ENCODE measurements at regions not wholly inside any gene's neighbourhood (a gene's known extent, or its start where the extent isn't known, plus 50 kb on each side); places are given as distances from the start of the nearest gene placed in this dataset.

DNA sequence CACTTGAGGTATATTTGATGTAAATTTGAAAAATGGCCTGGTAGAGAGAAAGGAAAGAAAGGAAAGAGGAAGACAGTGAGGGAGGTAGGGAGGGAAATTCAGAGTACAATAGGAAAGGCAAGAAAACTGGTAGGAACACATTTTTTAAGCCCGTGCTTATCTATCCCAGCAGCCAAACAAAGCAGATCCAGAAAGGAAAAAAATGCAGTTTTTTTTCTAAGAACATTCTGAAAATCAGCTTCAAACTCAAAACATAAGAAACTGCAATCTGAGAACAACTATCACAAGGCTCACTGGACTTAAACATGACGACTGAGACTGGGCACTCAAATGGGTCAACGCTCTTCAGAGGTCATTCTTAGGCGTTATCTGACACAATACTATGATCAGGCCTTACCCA lies 408.3 kb upstream of the DDI1 start:
- no peak for DNase-seq

DNA sequence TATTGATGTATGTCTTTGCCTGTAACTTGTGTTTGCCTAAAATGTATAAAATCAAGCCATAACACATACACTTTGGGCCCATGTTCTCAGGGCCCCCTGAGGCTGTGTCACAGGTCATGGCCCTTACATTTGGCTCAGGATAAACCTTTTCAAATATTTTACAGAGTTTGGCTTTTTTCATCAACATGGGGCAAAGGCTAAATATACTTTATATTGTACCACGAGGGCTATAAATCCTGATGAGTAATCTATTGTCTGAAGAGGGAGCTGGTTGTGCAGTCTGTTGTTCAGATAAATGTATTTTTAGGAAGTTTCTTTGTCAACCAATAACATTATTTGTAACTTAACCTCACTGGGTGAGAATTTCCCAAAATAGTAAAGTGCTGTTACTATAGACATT lies 404.6 kb upstream of the DDI1 start:
- DNase-seq = no peak

DNA sequence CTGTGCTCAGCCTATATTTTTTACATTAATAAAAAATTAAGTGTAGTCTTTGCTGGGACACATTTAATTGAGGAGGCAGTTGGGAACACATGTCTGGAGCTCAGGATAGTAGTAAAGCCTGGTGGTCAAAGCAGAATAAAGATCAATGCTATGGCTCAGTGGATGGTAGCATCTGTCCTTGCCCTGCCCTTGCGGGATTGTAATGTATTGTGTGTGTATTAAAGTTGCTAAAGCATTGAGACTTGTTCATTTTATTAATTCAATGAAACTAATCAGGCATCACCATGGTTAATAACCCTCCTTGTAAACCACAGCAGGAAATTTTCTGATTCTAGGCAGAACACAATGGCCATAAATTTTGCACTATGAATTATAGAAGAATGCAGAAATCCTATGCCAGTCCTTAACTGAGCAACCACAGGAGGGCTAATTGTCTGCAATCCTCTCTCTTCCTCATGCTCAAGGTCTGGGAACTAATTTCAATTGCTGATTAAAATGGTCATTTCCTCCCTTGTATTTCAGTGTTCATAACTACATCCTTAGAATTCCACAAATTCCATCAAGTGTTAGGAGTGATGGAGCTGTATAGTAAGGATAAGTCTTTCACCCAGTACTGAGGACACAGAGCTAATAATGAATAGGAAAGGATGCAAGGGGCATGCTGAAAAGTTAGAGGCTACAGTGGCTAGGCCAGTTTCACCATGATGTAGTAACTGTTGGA lies 403.2 kb upstream of the DDI1 start:
- DNase-seq = no peak

DNA sequence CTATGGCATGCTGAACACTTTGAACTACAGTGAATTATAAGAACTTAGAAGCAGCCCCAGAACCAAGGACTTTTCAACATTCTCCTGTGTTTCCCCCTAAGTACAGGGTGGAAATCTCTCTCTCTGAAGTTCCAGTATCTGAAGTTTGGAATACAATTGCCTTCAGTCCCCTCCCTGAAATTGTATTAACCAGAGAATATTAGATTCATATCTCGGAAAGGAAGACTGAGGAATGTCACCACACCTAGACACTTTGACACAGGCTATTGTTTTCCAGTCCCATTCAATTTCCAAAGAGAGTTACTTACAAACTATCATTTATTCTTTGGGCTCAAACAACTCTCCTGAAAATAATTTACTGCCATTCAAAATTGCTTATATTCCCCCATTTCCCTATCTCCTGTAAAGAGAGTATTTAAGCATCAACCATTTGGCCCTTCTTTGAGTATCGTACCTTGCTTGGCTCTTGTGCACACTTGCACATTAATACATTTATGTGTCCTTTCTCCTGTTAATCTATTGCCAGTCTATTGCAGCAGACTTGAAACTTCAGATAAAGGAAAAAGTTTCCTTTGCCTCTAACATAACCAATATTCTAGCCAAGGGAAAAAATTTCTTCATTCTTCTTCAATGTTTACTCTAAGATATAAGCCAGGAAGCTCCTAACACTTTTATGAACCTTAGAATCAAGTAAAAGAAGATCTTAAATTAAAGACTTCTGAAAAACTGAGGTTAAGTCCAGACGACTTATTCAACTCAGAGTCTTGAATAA lies 402.4 kb upstream of the DDI1 start:
- DNase-seq = no peak

DNA sequence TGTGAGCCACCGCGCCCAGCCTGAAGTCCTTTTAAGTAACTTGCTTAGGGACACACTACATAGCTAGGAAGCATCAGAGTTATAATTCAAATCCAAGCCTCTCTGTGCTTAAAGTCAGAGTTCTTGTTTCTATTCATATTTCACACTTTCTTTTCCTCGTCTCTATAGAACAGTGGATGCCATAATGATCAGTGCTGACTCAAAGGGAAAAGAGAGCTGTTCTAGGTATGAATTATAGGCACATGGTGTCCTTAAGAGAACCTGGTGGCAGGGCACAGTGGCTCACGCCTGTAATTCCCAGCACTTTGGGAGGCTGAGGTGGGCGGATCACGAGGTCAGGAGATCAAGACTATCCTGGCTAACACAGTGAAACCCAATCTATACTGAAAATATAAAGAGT lies 400.2 kb upstream of the DDI1 start:
- no peak for DNase-seq

GRCh38 chr11:103637295-103637694 lies 399.1 kb upstream of the DDI1 start:
- no peak for DNase-seq

DNA sequence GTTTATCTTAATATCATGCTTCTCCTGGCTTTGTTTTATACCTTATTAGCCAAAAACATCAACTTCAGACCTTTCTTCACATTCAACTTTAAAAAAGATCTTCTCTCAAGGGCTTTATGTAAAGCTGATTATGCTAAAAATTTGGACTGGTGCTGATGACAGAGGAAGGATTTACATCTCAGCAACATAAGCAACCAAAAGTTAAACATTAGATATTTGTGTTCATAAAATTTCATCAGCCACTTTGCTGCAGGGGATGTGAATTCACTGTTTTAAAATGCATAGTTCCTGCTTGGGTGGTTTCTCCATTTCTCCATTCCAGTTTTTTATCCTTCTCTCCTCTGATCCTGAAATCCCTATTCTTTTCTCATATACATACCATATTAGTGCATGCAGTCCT lies 398.6 kb upstream of the DDI1 start:
- no peak for DNase-seq

- DNase-seq = no peak
Observed at GRCh38 chr11:103644676-103645075, 391.8 kb upstream of the DDI1 start.

DNA sequence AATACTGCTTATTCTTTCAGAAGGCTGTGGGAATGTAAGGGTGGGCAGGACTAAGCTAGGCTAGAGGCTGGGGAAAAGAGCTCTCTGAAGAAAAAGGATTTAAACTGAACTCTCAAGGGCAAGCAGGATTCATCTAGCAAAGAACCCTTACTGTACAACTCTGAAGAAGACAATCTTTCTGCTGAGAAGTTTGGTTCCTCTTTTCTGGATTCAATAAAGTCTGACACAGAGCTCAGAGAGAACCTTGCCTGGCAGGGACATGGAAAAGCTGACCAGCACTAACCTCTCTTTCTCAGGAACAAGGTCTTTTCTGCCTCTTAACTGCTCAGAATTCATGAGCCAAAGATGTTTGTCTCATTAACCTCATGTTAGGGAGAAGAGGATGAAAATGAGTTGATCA lies 388.4 kb upstream of the DDI1 start:
- no peak for DNase-seq

DNA sequence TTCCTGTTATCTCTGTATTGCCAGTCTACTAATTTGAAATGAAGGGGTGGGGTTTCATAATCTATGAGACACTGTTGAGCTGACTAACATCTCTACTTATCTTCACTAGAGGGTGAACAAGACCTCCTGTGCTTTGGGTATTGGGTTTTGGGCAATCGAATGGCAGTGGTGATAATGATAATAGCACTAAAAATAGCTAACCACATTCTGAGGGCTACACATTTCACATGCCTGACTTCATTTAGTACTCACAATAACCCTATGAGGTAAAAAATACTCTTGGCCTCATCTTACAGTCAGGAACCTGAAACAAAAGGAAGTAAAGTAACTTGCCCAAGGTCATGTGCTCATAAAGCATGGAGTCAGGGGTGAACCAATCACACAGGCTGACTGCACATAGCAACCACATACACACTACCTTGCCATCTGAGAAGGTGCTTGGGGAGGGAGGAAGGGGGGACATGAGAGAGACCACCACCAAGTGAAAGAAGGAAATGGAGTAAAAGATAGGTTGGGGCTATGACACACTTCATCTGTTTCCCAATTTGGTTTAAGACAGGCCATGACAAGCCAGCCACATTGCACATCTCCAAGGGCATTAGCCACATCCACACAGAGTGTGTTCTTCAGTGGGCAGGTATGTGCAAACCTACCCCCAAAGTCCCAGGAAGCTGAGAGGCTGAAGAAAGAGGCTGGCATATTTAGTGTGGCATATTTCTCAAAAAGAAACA lies 387.6 kb upstream of the DDI1 start:
- no peak for DNase-seq

DNA sequence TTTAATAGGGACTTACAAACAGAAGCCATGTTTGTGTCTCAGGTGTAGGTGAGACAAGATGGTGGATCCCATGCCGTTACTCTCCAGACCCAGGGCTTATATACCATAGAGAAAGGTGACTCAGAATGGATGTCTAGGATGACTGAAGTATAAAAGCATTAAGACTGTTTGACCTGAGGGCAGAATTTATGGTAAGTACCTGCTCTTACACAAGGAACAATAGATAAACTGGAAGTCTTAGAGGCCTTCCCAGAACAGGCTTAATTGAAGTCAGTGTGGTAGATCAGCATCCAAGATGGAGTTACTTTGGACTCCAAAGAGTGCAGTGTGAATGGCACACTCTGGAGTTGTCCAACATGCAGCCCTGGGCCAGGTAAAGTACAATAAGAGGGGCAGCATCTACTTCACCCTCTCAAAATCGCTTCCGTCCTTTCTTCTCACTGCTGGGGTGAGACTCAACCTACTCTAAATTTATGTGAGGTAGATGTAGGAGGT lies 387.0 kb upstream of the DDI1 start:
- DNase-seq = no peak

DNA sequence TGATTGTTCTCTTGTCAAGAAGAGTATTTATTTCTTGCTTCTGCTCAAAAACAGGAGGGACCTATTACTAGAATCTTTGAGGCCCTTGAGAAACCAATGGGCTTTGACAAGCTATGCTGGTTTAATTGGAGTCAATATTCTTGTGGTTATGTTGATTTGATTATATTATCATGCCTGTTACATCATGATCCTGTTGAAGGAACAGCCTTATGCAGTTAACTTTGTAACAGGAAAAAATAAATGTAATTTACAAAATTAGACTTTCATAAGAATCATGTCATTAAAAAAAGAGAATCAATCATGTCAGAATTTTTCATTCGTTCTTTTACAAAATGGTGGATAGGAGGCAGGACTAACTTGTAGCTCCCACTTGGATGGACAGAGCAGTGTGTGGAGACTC lies 386.1 kb upstream of the DDI1 start:
- DNase-seq = no peak

- no peak for DNase-seq
Observed at GRCh38 chr11:103651341-103651998, 385.0 kb upstream of the DDI1 start.

- DNase-seq = no peak
Observed at GRCh38 chr11:103652013-103652412, 384.4 kb upstream of the DDI1 start.

DNA sequence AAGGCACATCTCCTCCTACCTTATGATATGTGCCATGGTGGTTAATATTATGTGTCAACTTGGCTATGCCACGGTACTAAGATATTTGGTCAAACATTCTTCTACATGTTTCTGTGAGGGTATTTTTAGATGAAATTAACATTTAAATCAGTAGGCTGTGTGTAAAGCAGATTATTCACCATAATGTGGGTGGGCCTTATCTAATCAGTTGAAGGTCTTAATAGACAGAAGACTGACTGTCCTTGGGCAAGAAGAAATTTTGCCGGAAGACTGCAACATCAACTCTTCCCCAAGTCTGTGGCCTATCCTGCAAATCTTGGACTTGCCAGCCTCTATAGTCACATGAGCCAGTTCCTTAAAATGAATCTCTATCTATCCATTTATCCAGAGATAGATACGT lies 380.1 kb upstream of the DDI1 start:
- DNase-seq = no peak

GRCh38 chr11:103659206-103659618 lies 377.2 kb upstream of the DDI1 start:
- DNase-seq = no peak

DNA sequence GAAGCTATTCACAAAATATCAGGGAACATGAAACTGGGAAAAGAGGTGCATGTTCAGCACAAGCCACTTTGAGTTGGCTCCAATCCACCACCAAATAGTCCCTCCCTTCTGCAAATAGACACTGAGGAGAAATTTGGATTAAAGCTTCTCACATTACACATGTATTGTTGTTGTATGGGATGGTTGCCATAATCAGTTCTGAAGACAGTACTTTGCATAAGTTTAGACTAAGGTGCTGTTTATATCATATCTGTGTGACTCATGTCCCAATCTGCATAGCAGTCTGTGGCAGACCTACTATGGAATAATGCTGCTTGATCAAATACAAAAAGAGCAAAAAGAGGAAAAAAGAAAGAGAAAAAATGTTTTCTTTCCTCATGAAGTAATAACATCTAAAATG lies 376.7 kb upstream of the DDI1 start:
- no peak for DNase-seq

- no peak for DNase-seq
Observed at GRCh38 chr11:103661185-103661584, 375.3 kb upstream of the DDI1 start.

DNA sequence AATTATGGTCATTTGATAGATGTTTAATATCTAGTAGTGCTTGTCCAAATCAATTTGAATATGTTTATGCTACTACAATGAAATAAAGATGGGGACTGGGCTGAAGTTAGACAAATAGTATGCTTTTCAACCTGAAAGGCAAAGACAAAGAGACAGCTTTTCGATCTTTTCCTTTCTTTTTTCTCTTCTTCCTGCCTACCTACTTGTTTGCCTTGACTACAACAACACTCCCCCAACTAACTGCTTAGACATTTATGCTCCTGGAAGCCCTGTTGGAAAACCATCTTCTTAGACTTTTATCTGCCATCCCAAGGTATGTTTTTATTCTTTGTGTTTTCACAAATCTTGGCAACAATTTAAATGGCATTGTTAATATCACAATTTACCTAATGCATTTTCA lies 374.4 kb upstream of the DDI1 start:
- no peak for DNase-seq

- DNase-seq = no peak
Observed at GRCh38 chr11:103662880-103663279, 373.6 kb upstream of the DDI1 start.

DNA sequence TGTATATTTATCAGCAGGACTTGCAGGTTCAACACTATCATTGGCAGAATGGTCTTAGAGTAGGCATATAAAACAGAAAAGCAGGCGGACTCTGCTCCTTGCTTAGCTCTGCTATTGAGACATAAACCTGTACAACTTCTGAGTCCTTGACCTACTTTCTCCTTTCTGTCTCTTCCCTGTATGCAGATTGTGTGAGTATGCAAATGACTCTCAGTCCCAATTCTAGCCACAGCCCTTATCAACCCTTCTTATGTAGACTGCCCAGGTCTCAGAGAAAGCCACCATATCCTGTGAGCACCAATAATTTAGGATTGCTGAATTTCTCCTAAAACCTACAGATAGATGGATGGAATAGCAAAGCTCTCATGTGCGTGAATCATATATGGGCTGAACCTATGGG lies 367.6 kb upstream of the DDI1 start:
- DNase-seq = no peak

- no peak for DNase-seq
Observed at GRCh38 chr11:103671143-103671651, 365.2 kb upstream of the DDI1 start.

DNA sequence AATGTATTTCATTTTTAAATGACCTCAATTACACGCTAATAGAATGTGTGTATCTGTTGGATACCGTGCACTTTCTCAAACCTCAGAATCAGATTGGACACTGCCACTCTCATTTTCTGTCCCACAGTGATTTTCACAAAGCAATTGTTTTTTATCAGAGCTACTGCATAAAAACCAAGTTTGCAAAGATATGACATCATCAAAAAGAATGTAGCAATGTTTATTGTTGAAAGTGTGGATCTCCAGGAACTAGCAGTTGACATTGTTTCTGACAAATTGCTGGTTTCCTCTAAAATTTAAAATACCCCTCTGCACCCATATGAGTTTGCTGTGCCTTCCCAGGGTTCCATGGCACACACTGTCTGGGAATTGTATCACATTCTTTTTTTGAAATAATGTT lies 362.7 kb upstream of the DDI1 start:
- no peak for DNase-seq
